Right lobe of liver (tissue), 4 donors: ENCODE measurements at regions not wholly inside any gene's neighbourhood (a gene's known extent, or its start where the extent isn't known, plus 50 kb on each side); places are given as distances from the start of the nearest gene placed in this dataset.

ENCODE experiments used
- POLR2A ChIP-seq: fragments of 450-650 bp; IDR thresholded peaks from one replicate; pipeline ENCODE4 v1.6.1; 2017; ENCODE audit warnings: antibody characterized with exemption, mild to moderate bottlenecking
- TF ChIP-seq, protein P1 (sequence below), 4 donors: fragments of 200-600 bp in 3 of 4; fragments of 450-650 bp in 1 of 4; IDR thresholded peaks; one replicate each; pipeline versions ENCODE4 v1.5.1 to v1.8.0; 2016 to 2022; ENCODE audit warnings: antibody characterized with exemption in 4 of 4, mild to moderate bottlenecking in 2 of 4
- donor health status: DM: no; HTN: no; CAD: no.
- donor health status: DM: no; HTN: no; CAD: no.
- donor health status: DM: no; HTN: yes; CAD: no.

DNA sequence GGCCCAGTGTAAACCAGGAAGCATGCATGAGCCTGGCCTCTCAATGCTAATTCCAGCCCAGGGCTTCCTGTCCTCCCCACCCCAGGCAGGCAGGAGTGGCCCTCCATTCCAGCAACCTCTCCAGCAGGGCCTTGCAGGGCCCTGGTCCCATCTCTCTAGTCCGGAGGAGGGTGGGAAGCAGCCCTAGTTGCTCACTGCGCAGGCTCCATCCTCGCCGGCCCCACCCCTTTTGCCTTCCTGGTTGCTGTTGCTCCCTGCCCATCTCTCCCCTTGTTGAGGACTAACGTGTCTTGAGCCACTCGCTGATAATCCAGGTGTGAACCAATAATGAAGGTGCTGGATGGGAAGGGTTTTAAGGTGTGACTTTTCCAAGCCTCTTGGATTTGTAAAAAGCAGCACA lies 161.2 kb upstream of the BCOR start:
- TF ChIP-seq, protein P1, sequence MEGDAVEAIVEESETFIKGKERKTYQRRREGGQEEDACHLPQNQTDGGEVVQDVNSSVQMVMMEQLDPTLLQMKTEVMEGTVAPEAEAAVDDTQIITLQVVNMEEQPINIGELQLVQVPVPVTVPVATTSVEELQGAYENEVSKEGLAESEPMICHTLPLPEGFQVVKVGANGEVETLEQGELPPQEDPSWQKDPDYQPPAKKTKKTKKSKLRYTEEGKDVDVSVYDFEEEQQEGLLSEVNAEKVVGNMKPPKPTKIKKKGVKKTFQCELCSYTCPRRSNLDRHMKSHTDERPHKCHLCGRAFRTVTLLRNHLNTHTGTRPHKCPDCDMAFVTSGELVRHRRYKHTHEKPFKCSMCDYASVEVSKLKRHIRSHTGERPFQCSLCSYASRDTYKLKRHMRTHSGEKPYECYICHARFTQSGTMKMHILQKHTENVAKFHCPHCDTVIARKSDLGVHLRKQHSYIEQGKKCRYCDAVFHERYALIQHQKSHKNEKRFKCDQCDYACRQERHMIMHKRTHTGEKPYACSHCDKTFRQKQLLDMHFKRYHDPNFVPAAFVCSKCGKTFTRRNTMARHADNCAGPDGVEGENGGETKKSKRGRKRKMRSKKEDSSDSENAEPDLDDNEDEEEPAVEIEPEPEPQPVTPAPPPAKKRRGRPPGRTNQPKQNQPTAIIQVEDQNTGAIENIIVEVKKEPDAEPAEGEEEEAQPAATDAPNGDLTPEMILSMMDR (IDR thresholded peaks at IDR 0.05), result no peak
- no peak for TF ChIP-seq POLR2A
